ENCODE measurements at regions not wholly inside any gene's neighbourhood (a gene's known extent, or its start where the extent isn't known, plus 50 kb on each side); places are given as distances from the start of the nearest gene placed in this dataset.

DNA sequence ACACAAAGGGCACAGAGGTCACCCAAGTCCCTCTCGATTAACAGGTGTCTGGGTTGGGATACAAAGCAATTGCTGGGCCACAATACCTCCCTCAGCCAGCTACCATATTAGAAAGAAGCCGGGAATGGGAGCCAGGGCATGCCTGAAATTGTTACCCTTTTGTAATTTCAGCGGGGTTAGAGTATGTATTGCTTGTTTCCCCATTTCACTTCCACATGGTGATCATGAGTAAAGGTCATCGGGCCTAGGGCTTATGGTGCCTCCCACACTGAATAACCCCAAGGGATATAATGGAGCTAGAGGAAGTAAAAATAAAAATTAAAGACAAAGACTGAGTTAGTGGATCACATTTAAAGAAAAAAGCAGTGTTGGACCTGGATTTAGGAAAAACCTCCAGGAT, 437.2 kb upstream of the KLHL29 start:
- TF ChIP-seq, protein P1, sequence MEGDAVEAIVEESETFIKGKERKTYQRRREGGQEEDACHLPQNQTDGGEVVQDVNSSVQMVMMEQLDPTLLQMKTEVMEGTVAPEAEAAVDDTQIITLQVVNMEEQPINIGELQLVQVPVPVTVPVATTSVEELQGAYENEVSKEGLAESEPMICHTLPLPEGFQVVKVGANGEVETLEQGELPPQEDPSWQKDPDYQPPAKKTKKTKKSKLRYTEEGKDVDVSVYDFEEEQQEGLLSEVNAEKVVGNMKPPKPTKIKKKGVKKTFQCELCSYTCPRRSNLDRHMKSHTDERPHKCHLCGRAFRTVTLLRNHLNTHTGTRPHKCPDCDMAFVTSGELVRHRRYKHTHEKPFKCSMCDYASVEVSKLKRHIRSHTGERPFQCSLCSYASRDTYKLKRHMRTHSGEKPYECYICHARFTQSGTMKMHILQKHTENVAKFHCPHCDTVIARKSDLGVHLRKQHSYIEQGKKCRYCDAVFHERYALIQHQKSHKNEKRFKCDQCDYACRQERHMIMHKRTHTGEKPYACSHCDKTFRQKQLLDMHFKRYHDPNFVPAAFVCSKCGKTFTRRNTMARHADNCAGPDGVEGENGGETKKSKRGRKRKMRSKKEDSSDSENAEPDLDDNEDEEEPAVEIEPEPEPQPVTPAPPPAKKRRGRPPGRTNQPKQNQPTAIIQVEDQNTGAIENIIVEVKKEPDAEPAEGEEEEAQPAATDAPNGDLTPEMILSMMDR (conservative IDR thresholded peaks at IDR 0.05 in 1 of 2, IDR thresholded peaks at IDR 0.05 in 1 of 2; ENCODE audit: low read depth in 1 of 2, low read length in 2 of 2), result no peak
- no peak for TF ChIP-seq EZH2 (IDR thresholded peaks at IDR 0.05; ENCODE audit: low read length, missing control alignments)
